ENCODE measurements at regions not wholly inside any gene's neighbourhood (a gene's known extent, or its start where the extent isn't known, plus 50 kb on each side); places are given as distances from the start of the nearest gene placed in this dataset.

- H3K27ac ChIP-seq = peak overlapping the region; percentile 90
- H3K36me3 ChIP-seq (replicated peaks; ENCODE audit: insufficient read depth, low read depth) = no peaks in the 10 kb centered on the region
- H3K4me1 ChIP-seq (ENCODE audit: insufficient read depth) = peaks cover 32% of the 10 kb centered on the region
- H3K4me2 ChIP-seq = peak overlapping the region; percentile 99
- peaks cover 21% of the 10 kb centered on the region for H3K79me2 ChIP-seq
- no peak for DNase-seq (ENCODE audit: low spot score)
- no peaks in the 10 kb centered on the region for H3K9me2 ChIP-seq (replicated peaks; ENCODE audit: insufficient read depth)
- TF ChIP-seq EZH2phosphoT487 (IDR thresholded peaks at IDR 0.05; ENCODE audit: low read depth, severe bottlenecking, unreplicated experiment) = no peak
- no peak for TF ChIP-seq EZH2 (IDR thresholded peaks at IDR 0.05; ENCODE audit: borderline replicate concordance)
- no peak for TF ChIP-seq CTCF (IDR thresholded peaks at IDR 0.05; ENCODE audit: poor library complexity)
- peaks cover 4% of the 10 kb centered on the region for H3K27me3 ChIP-seq
- no peaks in the 10 kb centered on the region for H4K20me1 ChIP-seq (ENCODE audit: insufficient read depth, poor library complexity, severe bottlenecking)
- WGBS (ENCODE audit: low lambda C conversion rate, missing lambda C conversion rate) = no CpG with 5 or more reads among the region's 2 CpGs
- peak overlapping the region; percentile 91 for H3K4me3 ChIP-seq
- H3K9me3 ChIP-seq (ENCODE audit: low read depth) = no peaks in the 10 kb centered on the region
- H2AFZ ChIP-seq = peak overlapping the region; percentile 68
Measured at GRCh38 chr20:36093804-36094145, 60.8 kb upstream of the EPB41L1 start.

GRCh38 chr20:36094497-36094896 is 60.0 kb upstream of the EPB41L1 start:
- Histone ChIP-seq H3K4me2 (peak overlapping the region; percentile 99), H3K9me2 (replicated peaks; ENCODE audit: insufficient read depth) (no peaks in the 10 kb centered on the region), H3K27ac (peak overlapping the region; percentile 90), H4K20me1 (ENCODE audit: insufficient read depth, poor library complexity, severe bottlenecking) (no peaks in the 10 kb centered on the region), H3K9me3 (ENCODE audit: low read depth) (no peaks in the 10 kb centered on the region), H3K36me3 (replicated peaks; ENCODE audit: insufficient read depth, low read depth) (no peaks in the 10 kb centered on the region), H3K27me3 (peaks cover 4% of the 10 kb centered on the region), H2AFZ (peak overlapping the region; percentile 68), H3K4me3 (no peak overlapping the region), H3K4me1 (ENCODE audit: insufficient read depth) (peaks cover 32% of the 10 kb centered on the region), H3K79me2 (peaks cover 29% of the 10 kb centered on the region)
- TF ChIP-seq CTCF (IDR thresholded peaks at IDR 0.05; ENCODE audit: poor library complexity) (no peak), EZH2phosphoT487 (IDR thresholded peaks at IDR 0.05; ENCODE audit: low read depth, severe bottlenecking, unreplicated experiment) (no peak), EZH2 (IDR thresholded peaks at IDR 0.05; ENCODE audit: borderline replicate concordance) (no peak)
- WGBS (ENCODE audit: low lambda C conversion rate, missing lambda C conversion rate) = 58% methylated on average over 6 of the region's 6 CpGs
- no peak for DNase-seq (ENCODE audit: low spot score)

- Histone ChIP-seq H3K36me3 (replicated peaks; ENCODE audit: insufficient read depth, low read depth) (no peaks in the 10 kb centered on the region), H3K9me2 (replicated peaks; ENCODE audit: insufficient read depth) (no peaks in the 10 kb centered on the region), H3K4me1 (ENCODE audit: insufficient read depth) (peaks cover 32% of the 10 kb centered on the region), H3K9me3 (ENCODE audit: low read depth) (no peaks in the 10 kb centered on the region), H2AFZ (no peak overlapping the region), H4K20me1 (ENCODE audit: insufficient read depth, poor library complexity, severe bottlenecking) (no peaks in the 10 kb centered on the region), H3K4me2 (no peak overlapping the region), H3K27ac (peak overlapping the region; percentile 90), H3K79me2 (peaks cover 32% of the 10 kb centered on the region), H3K27me3 (peaks cover under 1% of the 10 kb centered on the region), H3K4me3 (no peak overlapping the region)
- no peak for DNase-seq (ENCODE audit: low spot score)
- TF ChIP-seq EZH2phosphoT487 (IDR thresholded peaks at IDR 0.05; ENCODE audit: low read depth, severe bottlenecking, unreplicated experiment) = no peak
- no peak for TF ChIP-seq CTCF (IDR thresholded peaks at IDR 0.05; ENCODE audit: poor library complexity)
- no peak for TF ChIP-seq EZH2 (IDR thresholded peaks at IDR 0.05; ENCODE audit: borderline replicate concordance)
Measured at GRCh38 chr20:36096435-36096834, 58.1 kb upstream of the EPB41L1 start.

All from hepatocyte (in vitro differentiated cells).